ENCODE measurements at regions not wholly inside any gene's neighbourhood (a gene's known extent, or its start where the extent isn't known, plus 50 kb on each side); places are given as distances from the start of the nearest gene placed in this dataset.

DNA sequence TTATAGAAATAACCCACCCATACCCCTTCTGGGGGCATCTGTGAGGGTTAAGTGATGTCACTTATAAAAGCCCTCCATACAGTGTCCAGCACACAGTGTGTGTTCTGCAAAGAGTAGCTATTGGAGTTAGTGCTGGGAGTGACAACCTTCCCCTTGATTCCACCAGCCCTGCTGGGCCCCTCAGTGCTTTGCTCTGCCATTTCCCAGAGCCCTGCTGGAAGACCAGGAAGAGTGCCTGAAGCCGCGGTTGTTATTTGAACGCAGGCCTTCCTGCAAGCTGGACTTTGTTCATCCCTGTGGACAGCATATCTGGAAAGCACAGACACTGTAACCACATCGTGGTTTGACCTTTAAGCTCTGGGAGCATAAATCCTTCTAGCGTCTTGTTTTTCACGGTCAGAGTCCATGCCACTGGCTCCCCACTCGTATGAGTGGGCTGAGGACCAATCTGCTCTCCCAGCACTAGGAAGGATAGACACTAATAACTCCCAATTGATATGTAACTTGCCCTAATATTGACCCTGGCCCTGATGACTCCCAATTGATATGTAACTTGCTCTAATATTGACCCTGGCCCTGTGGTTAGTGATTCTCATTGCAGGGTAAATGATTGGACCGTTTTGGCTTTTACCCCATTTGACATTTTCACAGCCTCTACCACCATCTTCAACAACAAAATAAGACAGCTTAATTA is 297.1 kb upstream of the MAF start:
- H3K36me3 Mint-ChIP-seq: no peaks in the 10 kb centered on the region
- peaks cover 4% of the 10 kb centered on the region for H3K4me1 Mint-ChIP-seq
- H3K9me3 Mint-ChIP-seq: peaks cover 3% of the 10 kb centered on the region
- TF ChIP-seq, protein P1, sequence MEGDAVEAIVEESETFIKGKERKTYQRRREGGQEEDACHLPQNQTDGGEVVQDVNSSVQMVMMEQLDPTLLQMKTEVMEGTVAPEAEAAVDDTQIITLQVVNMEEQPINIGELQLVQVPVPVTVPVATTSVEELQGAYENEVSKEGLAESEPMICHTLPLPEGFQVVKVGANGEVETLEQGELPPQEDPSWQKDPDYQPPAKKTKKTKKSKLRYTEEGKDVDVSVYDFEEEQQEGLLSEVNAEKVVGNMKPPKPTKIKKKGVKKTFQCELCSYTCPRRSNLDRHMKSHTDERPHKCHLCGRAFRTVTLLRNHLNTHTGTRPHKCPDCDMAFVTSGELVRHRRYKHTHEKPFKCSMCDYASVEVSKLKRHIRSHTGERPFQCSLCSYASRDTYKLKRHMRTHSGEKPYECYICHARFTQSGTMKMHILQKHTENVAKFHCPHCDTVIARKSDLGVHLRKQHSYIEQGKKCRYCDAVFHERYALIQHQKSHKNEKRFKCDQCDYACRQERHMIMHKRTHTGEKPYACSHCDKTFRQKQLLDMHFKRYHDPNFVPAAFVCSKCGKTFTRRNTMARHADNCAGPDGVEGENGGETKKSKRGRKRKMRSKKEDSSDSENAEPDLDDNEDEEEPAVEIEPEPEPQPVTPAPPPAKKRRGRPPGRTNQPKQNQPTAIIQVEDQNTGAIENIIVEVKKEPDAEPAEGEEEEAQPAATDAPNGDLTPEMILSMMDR (IDR thresholded peaks at IDR 0.05; ENCODE audit: unreplicated experiment): no peak
- no peak for DNase-seq (ENCODE audit: low spot score in 2 of 2, unreplicated experiment in 2 of 2)
- no peak overlapping the region for H3K27ac Mint-ChIP-seq
- no peaks in the 10 kb centered on the region for H3K27me3 Mint-ChIP-seq (ENCODE audit: low read depth)
- H3K4me3 Mint-ChIP-seq: no peak overlapping the region

DNA sequence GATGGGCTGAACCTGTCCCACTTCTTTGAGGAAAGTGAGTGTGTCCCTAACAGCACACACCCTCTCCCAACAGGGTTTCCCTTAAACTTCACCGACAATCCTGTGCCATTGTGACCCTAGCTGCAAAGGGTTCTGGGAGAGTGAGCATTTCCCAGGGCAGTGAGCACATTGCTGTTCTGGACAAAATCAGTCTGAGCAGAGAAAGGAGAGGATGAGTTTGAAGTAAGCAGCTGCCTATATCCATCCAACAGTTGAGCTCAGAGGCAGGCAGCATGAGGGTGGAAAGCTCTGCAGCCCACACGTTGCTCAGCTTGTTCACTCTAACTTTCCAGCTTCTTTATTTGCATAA is 296.5 kb upstream of the MAF start:
- no peak overlapping the region for H3K27ac Mint-ChIP-seq
- H3K4me3 Mint-ChIP-seq: no peak overlapping the region
- H3K36me3 Mint-ChIP-seq: no peaks in the 10 kb centered on the region
- no peaks in the 10 kb centered on the region for H3K27me3 Mint-ChIP-seq (ENCODE audit: low read depth)
- peaks cover 3% of the 10 kb centered on the region for H3K9me3 Mint-ChIP-seq
- TF ChIP-seq, protein P1 (IDR thresholded peaks at IDR 0.05; ENCODE audit: unreplicated experiment): no peak
- H3K4me1 Mint-ChIP-seq: peaks cover 4% of the 10 kb centered on the region
- DNase-seq (ENCODE audit: low spot score in 2 of 2, unreplicated experiment in 2 of 2): no peak

DNA sequence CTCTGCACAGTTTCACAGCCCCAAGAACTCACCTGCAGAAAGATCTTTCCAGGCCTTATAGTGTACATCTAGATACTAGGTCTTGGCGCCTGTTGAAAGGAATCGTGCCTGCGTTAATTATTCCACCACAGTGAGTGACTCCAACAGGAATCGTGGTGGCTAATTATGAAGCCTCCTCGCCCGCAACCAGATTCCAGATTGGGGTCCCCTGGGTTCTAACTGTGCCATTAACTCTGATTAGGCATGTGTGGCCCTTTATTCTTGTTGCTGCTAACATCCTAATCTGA is 295.3 kb upstream of the MAF start:
- DNase-seq (ENCODE audit: low spot score in 2 of 2, unreplicated experiment in 2 of 2): no peak
- Mint-ChIP-seq H3K27me3 (ENCODE audit: low read depth) (no peaks in the 10 kb centered on the region), H3K9me3 (no peaks in the 10 kb centered on the region), H3K4me1 (peaks cover 4% of the 10 kb centered on the region), H3K4me3 (no peak overlapping the region), H3K27ac (no peak overlapping the region), H3K36me3 (no peaks in the 10 kb centered on the region)
- TF ChIP-seq, protein P1 (IDR thresholded peaks at IDR 0.05; ENCODE audit: unreplicated experiment): no peak

DNA sequence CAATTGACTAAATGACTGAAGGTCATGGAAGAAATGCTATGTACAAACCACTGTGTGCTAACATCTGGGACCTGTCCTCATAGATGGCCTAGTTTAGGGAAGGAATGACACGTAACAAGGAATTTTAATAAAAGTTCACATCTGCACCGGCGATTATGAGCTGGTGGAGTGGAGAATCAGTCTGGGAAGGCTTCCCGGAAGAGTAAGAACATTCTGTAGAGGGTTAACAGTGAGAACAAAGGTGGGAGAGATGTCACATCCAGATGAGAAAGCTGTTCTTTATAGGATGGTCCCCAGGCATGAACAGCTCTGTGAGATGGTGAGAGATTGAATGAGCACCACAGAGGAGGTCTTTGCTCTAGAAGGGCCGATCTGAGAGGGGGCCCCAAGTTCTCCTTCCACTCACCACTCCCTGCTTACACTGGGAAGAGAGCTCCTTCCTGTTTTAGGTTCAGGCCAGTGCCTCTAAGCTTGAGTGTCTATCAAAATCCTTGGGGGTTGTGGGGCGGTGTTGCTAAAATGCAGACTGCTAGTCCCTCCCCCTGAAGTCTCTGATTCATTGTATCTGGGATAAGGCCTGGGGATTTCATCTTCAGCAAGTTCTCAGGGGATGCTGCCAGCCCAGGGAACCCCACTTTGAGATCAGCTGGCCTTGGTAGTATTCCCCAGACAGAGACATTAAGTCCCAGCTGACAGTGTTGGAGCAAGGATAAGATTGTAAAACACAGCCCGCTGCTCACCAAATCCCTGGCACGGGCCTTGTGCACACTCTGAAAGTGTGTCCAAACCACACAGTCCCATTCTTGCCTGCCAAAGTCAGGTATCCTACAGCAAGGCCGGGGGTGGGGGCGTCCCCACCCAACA is 294.7 kb upstream of the MAF start:
- no peaks in the 10 kb centered on the region for H3K36me3 Mint-ChIP-seq
- no peak for DNase-seq (ENCODE audit: low spot score in 2 of 2, unreplicated experiment in 2 of 2)
- TF ChIP-seq, protein P1 (IDR thresholded peaks at IDR 0.05; ENCODE audit: unreplicated experiment): no peak
- no peak overlapping the region for H3K4me3 Mint-ChIP-seq
- no peak overlapping the region for H3K27ac Mint-ChIP-seq
- H3K4me1 Mint-ChIP-seq: peaks cover 2% of the 10 kb centered on the region
- no peaks in the 10 kb centered on the region for H3K27me3 Mint-ChIP-seq (ENCODE audit: low read depth)
- H3K9me3 Mint-ChIP-seq: no peaks in the 10 kb centered on the region

DNA sequence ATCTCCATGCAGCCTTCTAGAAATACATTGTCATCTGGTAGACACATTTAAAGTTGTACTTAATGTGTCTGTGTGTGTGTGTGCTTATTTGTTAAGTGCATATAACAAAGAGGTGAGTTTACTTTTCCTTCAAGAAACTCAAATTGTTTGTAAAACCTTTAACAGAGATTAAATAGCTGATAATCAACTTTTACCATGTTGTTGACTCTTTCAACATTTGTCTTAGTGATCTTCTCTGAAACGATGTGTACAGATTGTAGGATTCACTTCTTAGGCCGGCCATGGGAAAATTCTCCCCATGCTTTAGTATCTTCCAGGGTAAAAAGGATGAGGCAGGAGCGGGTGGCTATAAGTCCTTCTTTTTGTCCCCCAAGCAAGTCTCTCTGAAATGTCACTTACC is 292.9 kb upstream of the MAF start:
- no peaks in the 10 kb centered on the region for H3K27me3 Mint-ChIP-seq (ENCODE audit: low read depth)
- no peaks in the 10 kb centered on the region for H3K36me3 Mint-ChIP-seq
- H3K27ac Mint-ChIP-seq: no peak overlapping the region
- H3K4me3 Mint-ChIP-seq: no peak overlapping the region
- no peak for DNase-seq (ENCODE audit: low spot score in 2 of 2, unreplicated experiment in 2 of 2)
- H3K9me3 Mint-ChIP-seq: no peaks in the 10 kb centered on the region
- TF ChIP-seq, protein P1 (IDR thresholded peaks at IDR 0.05; ENCODE audit: unreplicated experiment): no peak
- no peaks in the 10 kb centered on the region for H3K4me1 Mint-ChIP-seq
